Liver (tissue), 8 donors: ENCODE measurements at regions not wholly inside any gene's neighbourhood (a gene's known extent, or its start where the extent isn't known, plus 50 kb on each side); places are given as distances from the start of the nearest gene placed in this dataset.

Source experiments
- DNase-seq: peaks from one replicate; pipeline ENCODE4 v3.0.0-alpha.2; 2017; ENCODE audit warnings: low spot score
- H3K27ac ChIP-seq, 2 donors: one replicate each; pipeline ENCODE4 v1.7.0; 2013; ENCODE audit warnings: inconsistent platforms in 2 of 2, low read length in 2 of 2, control low read depth in 1 of 2, low read depth in 1 of 2, mild to moderate bottlenecking in 1 of 2
- H3K27me3 ChIP-seq, 4 donors: one replicate each; pipeline versions ENCODE4 v1.6.1 to v1.7.0; 2013; ENCODE audit warnings: low read length in 3 of 4, inconsistent platforms in 1 of 4, mild to moderate bottlenecking in 1 of 4, moderate library complexity in 1 of 4; ENCODE audit not compliant: control insufficient read depth in 4 of 4, insufficient read depth in 4 of 4
- H3K36me3 ChIP-seq, 4 donors: one replicate each; pipeline versions ENCODE4 v1.6.1 to v1.7.0; 2013; ENCODE audit warnings: low read length in 3 of 4, mild to moderate bottlenecking in 3 of 4, low read depth in 1 of 4, moderate library complexity in 1 of 4; ENCODE audit not compliant: control insufficient read depth in 4 of 4, insufficient read depth in 3 of 4
- H3K4me1 ChIP-seq, 4 donors: one replicate each; pipeline versions ENCODE4 v1.6.1 to v1.7.0; 2013; ENCODE audit warnings: low read length in 3 of 4, mild to moderate bottlenecking in 3 of 4, moderate library complexity in 1 of 4; ENCODE audit not compliant: control insufficient read depth in 4 of 4, insufficient read depth in 4 of 4
- H3K4me3 ChIP-seq, 3 donors: one replicate each; pipeline versions ENCODE4 v1.6.1 to v1.7.0; 2013; ENCODE audit warnings: low read length in 3 of 3, control low read depth in 1 of 3, low read depth in 1 of 3, mild to moderate bottlenecking in 1 of 3
- H3K9ac ChIP-seq, 2 donors: one replicate each; pipeline ENCODE4 v1.7.0; 2013; ENCODE audit warnings: low read length in 2 of 2, mild to moderate bottlenecking in 2 of 2, moderate library complexity in 2 of 2, control low read depth in 1 of 2, low read depth in 1 of 2
- H3K9me3 ChIP-seq, 4 donors: one replicate each; pipeline versions ENCODE4 v1.6.1 to v1.7.0; 2013; ENCODE audit warnings: low read length in 3 of 4; ENCODE audit not compliant: control insufficient read depth in 4 of 4
- ATF3 ChIP-seq: IDR thresholded peaks from 2 replicates; pipeline ENCODE4 v1.6.1; 2016; ENCODE audit warnings: antibody characterized with exemption
- CTCF ChIP-seq: fragments of 150-350 bp; IDR thresholded peaks from 2 replicates; pipeline ENCODE4 v1.5.1; 2017; ENCODE audit warnings: improper control_type of control experiment, low read depth, low read length; ENCODE audit not compliant: missing input control
- EGR1 ChIP-seq, 2 donors: IDR thresholded peaks; 2 replicates each; pipeline ENCODE4 v1.6.1; 2016 to 2018; ENCODE audit warnings: antibody characterized with exemption in 2 of 2, low read depth in 2 of 2
- FOXA1 ChIP-seq: IDR thresholded peaks from 2 replicates; pipeline ENCODE4 v1.6.1; 2016; ENCODE audit warnings: antibody characterized with exemption
- FOXA2 ChIP-seq: IDR thresholded peaks from 2 replicates; pipeline ENCODE4 v1.6.1; 2016; ENCODE audit warnings: antibody characterized with exemption
- GABPA ChIP-seq, 2 donors: IDR thresholded peaks in 1 of 2; conservative IDR thresholded peaks in 1 of 2; 2 replicates each; pipeline ENCODE4 v1.6.1; 2016; ENCODE audit warnings: antibody characterized with exemption in 2 of 2, mild to moderate bottlenecking in 1 of 2, moderate library complexity in 1 of 2
- HNF4G ChIP-seq: IDR thresholded peaks from 2 replicates; pipeline ENCODE4 v1.6.1; 2016; ENCODE audit warnings: antibody characterized with exemption
- JUND ChIP-seq, 2 donors: IDR thresholded peaks; 2 replicates each; pipeline ENCODE4 v1.6.1; 2016; ENCODE audit warnings: antibody characterized with exemption in 2 of 2
- MAX ChIP-seq: IDR thresholded peaks from 2 replicates; pipeline ENCODE4 v1.6.1; 2016; ENCODE audit warnings: antibody characterized with exemption
- NR2F2 ChIP-seq: IDR thresholded peaks from 2 replicates; pipeline ENCODE4 v1.6.1; 2016; ENCODE audit warnings: antibody characterized with exemption
- RAD21 ChIP-seq, 2 donors: IDR thresholded peaks; 2 replicates each; pipeline ENCODE4 v1.6.1; 2016; ENCODE audit warnings: antibody characterized with exemption in 2 of 2, mild to moderate bottlenecking in 2 of 2
- REST ChIP-seq: IDR thresholded peaks from 2 replicates; pipeline ENCODE4 v1.6.1; 2016; ENCODE audit warnings: antibody characterized with exemption, mild to moderate bottlenecking
- RXRA ChIP-seq, 2 donors: IDR thresholded peaks; 2 replicates each; pipeline ENCODE4 v1.6.1; 2017 to 2018; ENCODE audit warnings: antibody characterized with exemption in 2 of 2, mild to moderate bottlenecking in 1 of 2
- SP1 ChIP-seq: IDR thresholded peaks from 2 replicates; pipeline ENCODE4 v1.6.1; 2018; ENCODE audit warnings: antibody characterized with exemption, mild to moderate bottlenecking
- TAF1 ChIP-seq: conservative IDR thresholded peaks from 2 replicates; pipeline ENCODE4 v1.6.1; 2016; ENCODE audit warnings: antibody characterized with exemption, mild to moderate bottlenecking
- YY1 ChIP-seq: IDR thresholded peaks from 2 replicates; pipeline ENCODE4 v1.6.1; 2016; ENCODE audit warnings: antibody characterized with exemption, mild to moderate bottlenecking
- ZBTB33 ChIP-seq: IDR thresholded peaks from 2 replicates; pipeline ENCODE4 v1.6.1; 2016; ENCODE audit warnings: antibody characterized with exemption
- WGBS: extraction: QIAGEN DNeasy Blood & Tissue Kit; methylation state at CpG from one replicate; pipeline ENCODE4 v1.1.7; 2013; 5-methylcytosine and 5-hydroxymethylcytosine counted together
- donor health status: healthy.
- donor health status: healthy.
- donor health status: healthy.
- donor health status: healthy.
- donor health status: healthy.

- peaks cover 0 to 23% (median 4%) of the 10 kb centered on the region in 4 donors for H3K4me1 ChIP-seq
- peak overlapping the region; percentile 86 to 98 for H3K9ac ChIP-seq
- 38% methylated on average over 13 of the region's 13 CpGs for WGBS
- no peaks in the 10 kb centered on the region for H3K9me3 ChIP-seq
- peak overlapping the region; percentile 48 to 72 (median 50) for H3K4me3 ChIP-seq
- no peaks in the 10 kb centered on the region for H3K36me3 ChIP-seq
- TF ChIP-seq EGR1 (IDR thresholded peaks at IDR 0.05; ENCODE audit: low read depth in 2 of 2) = no peak
- TF ChIP-seq FOXA2 = no peak
- no peak for TF ChIP-seq FOXA1
- TF ChIP-seq MAX = no peak
- no peak for TF ChIP-seq RAD21 (IDR thresholded peaks at IDR 0.05)
- TF ChIP-seq JUND (IDR thresholded peaks at IDR 0.05) = no peak
- TF ChIP-seq TAF1 = no peak
- no peak for TF ChIP-seq ZBTB33
- no peak for TF ChIP-seq RXRA (IDR thresholded peaks at IDR 0.05)
- TF ChIP-seq NR2F2 = no peak
- TF ChIP-seq ATF3 = no peak
- no peak for TF ChIP-seq SP1
- no peak for TF ChIP-seq HNF4G
- TF ChIP-seq REST = no peak
- no peaks in the 10 kb centered on the region for H3K27me3 ChIP-seq
- peak; percentile 37 for DNase-seq
- H3K27ac ChIP-seq = peak overlapping the region; percentile 93 to 95
These were observed 232.5 kb upstream of the SERP2 start for GRCh38 chr13:44140888-44141724.

GRCh38 chr13:44141725-44142539, 231.7 kb upstream of the SERP2 start:
- WGBS = under 1% methylated on average over 77 of the region's 84 CpGs
- no peak for TF ChIP-seq ATF3
- TF ChIP-seq JUND (IDR thresholded peaks at IDR 0.05) = peak in 1 of 2 donors; percentile 18
- TF ChIP-seq CTCF = peak; percentile 25
- TF ChIP-seq YY1 = peak; percentile 71
- peak; percentile 41 for TF ChIP-seq MAX
- no peak for TF ChIP-seq FOXA1
- TF ChIP-seq SP1 = peak; percentile 94
- peak in 1 of 2 donors; percentile 32 for TF ChIP-seq GABPA (IDR thresholded peaks at IDR 0.05 in 1 of 2, conservative IDR thresholded peaks at IDR 0.05 in 1 of 2)
- peak; percentile 58 to 75 for TF ChIP-seq RAD21 (IDR thresholded peaks at IDR 0.05)

More at GRCh38 chr13:44141725-44142539, 231.7 kb upstream of the SERP2 start:
- peak; percentile 100 for DNase-seq
- Histone ChIP-seq H3K9ac (peak overlapping the region; percentile 98 to 99), H3K4me3 (peak overlapping the region; percentile 64 to 87 (median 81)), H3K4me1 (peaks cover 0 to 23% (median 4%) of the 10 kb centered on the region in 4 donors), H3K27me3 (no peaks in the 10 kb centered on the region), H3K36me3 (peaks cover 0 to 3% (median 0%) of the 10 kb centered on the region in 4 donors), H3K9me3 (no peaks in the 10 kb centered on the region), H3K27ac (peak overlapping the region; percentile 93 to 95)
